Neural cell (in vitro differentiated cells): ENCODE measurements at regions not wholly inside any gene's neighbourhood (a gene's known extent, or its start where the extent isn't known, plus 50 kb on each side); places are given as distances from the start of the nearest gene placed in this dataset.

Experiments used
- H2AFZ ChIP-seq: fragments of 200-600, 300-800 bp; sonication (generic), shearing (Covaris generic); 2 replicates; pipeline ENCODE4 v1.6.0; 2014; ENCODE audit warnings: low read depth, mild to moderate bottlenecking, antibody characterized with exemption, low read length, moderate library complexity
- H3F3A ChIP-seq: fragments of 200-600 bp; shearing (Covaris generic); 2 replicates; pipeline ENCODE4 v1.6.1; 2016; ENCODE audit warnings: mild to moderate bottlenecking, moderate library complexity, mixed read lengths, antibody characterized with exemption, low read length; ENCODE audit not compliant: insufficient read depth, poor library complexity, severe bottlenecking
- H3K27ac ChIP-seq: fragments of 200-600, 300-800 bp; sonication (generic), shearing (Covaris generic); 2 replicates; pipeline ENCODE4 v1.5.1; 2014; ENCODE audit warnings: mild to moderate bottlenecking, low read length, moderate library complexity
- H3K27me3 ChIP-seq: fragments of 300-800, 200-600 bp; sonication (generic), shearing (Covaris generic); 2 replicates; pipeline ENCODE4 v1.6.0; 2014; ENCODE audit warnings: mild to moderate bottlenecking, low read depth, low read length, moderate library complexity; ENCODE audit not compliant: insufficient read depth
- H3K36me3 ChIP-seq: fragments of 300-800, 200-600 bp; sonication (generic), shearing (Covaris generic); 2 replicates; pipeline ENCODE4 v1.5.1; 2014; ENCODE audit warnings: mild to moderate bottlenecking, antibody characterized with exemption, low read length, moderate library complexity; ENCODE audit not compliant: insufficient read depth
- H3K4me2 ChIP-seq: fragments of 300-800, 200-600 bp; sonication (generic), shearing (Covaris generic); 2 replicates; pipeline ENCODE4 v1.6.0; 2014; ENCODE audit warnings: mild to moderate bottlenecking, low read length
- H3K4me3 ChIP-seq: fragments of 300-800, 200-600 bp; sonication (generic), shearing (Covaris generic); 2 replicates; pipeline ENCODE4 v1.5.1; 2014; ENCODE audit warnings: mild to moderate bottlenecking, low read length, moderate library complexity
- H3K79me2 ChIP-seq: fragments of 200-600 bp; shearing (Covaris generic); replicated peaks from 2 replicates; pipeline ENCODE4 v1.6.0; 2014; ENCODE audit warnings: mild to moderate bottlenecking, low read length, moderate library complexity; ENCODE audit not compliant: insufficient read depth
- H3K9ac ChIP-seq: fragments of 300-800, 200-600 bp; sonication (generic), shearing (Covaris generic); 2 replicates; pipeline ENCODE4 v1.6.1; 2016; ENCODE audit warnings: mild to moderate bottlenecking, low read length, mixed read lengths
- H3K9me2 ChIP-seq: fragments of 200-600 bp; shearing (Covaris generic); 2 replicates; pipeline ENCODE4 v1.6.1; 2016; ENCODE audit warnings: mild to moderate bottlenecking, low read length, mixed read lengths; ENCODE audit not compliant: insufficient read depth
- H3K9me3 ChIP-seq: fragments of 200-600, 300-800 bp; sonication (generic), shearing (Covaris generic); 2 replicates; pipeline ENCODE4 v1.6.1; 2016; ENCODE audit warnings: mild to moderate bottlenecking, mixed run types, low read length, moderate library complexity, mixed read lengths
- H4K20me1 ChIP-seq: fragments of 200-600 bp; shearing (Covaris generic); 2 replicates; pipeline ENCODE4 v1.6.1; 2016; ENCODE audit warnings: mild to moderate bottlenecking, mixed run types; ENCODE audit not compliant: insufficient read depth
- CTCF ChIP-seq: fragments of 450-650 bp; IDR thresholded peaks from 2 replicates; pipeline ENCODE4 v1.5.1; 2014; ENCODE audit warnings: antibody characterized with exemption, mild to moderate bottlenecking, moderate library complexity; ENCODE audit not compliant: poor library complexity, severe bottlenecking
- EP300 ChIP-seq: fragments of 450-650 bp; conservative IDR thresholded peaks from 2 replicates; pipeline ENCODE4 v1.6.1; 2014; ENCODE audit warnings: antibody characterized with exemption, mild to moderate bottlenecking, moderate library complexity; ENCODE audit not compliant: poor library complexity, severe bottlenecking
- EZH2 ChIP-seq: fragments of 200-600, 300-800 bp; shearing (Covaris generic), sonication (generic); IDR thresholded peaks from 2 replicates; pipeline ENCODE4 v1.6.1; 2014; ENCODE audit warnings: antibody characterized with exemption, low read length, borderline replicate concordance, mild to moderate bottlenecking; ENCODE audit not compliant: insufficient read depth, poor library complexity, severe bottlenecking
- MXI1 ChIP-seq: fragments of 450-650 bp; conservative IDR thresholded peaks from 2 replicates; pipeline ENCODE4 v1.6.1; 2014; ENCODE audit warnings: antibody characterized with exemption, mild to moderate bottlenecking; ENCODE audit not compliant: poor library complexity, severe bottlenecking
- POLR2AphosphoS5 ChIP-seq: IDR thresholded peaks from 2 replicates; pipeline ENCODE4 v1.6.1; 2012
- RAD21 ChIP-seq: fragments of 450-650 bp; conservative IDR thresholded peaks from 2 replicates; pipeline ENCODE4 v1.6.1; 2014; ENCODE audit warnings: antibody characterized with exemption, mild to moderate bottlenecking, moderate library complexity
- REST ChIP-seq: IDR thresholded peaks from 2 replicates; pipeline ENCODE4 v1.6.1; 2012; ENCODE audit warnings: borderline replicate concordance
- SMC3 ChIP-seq: fragments of 450-650 bp; conservative IDR thresholded peaks from 2 replicates; pipeline ENCODE4 v1.6.1; 2014; ENCODE audit warnings: antibody characterized with exemption, mild to moderate bottlenecking, moderate library complexity; ENCODE audit not compliant: poor library complexity
- TAF1 ChIP-seq: IDR thresholded peaks from 2 replicates; pipeline ENCODE4 v1.6.1; 2012; ENCODE audit warnings: low read depth

GRCh38 chr4:72860766-72861165, 208.8 kb downstream of the COX18 start:
- Histone ChIP-seq H3K9ac (no peak overlapping the region), H3K9me2 (no peaks in the 10 kb centered on the region), H3K36me3 (no peaks in the 10 kb centered on the region), H4K20me1 (no peaks in the 10 kb centered on the region), H3F3A (no peaks in the 10 kb centered on the region), H3K4me3 (no peak overlapping the region), H3K4me2 (no peak overlapping the region), H3K9me3 (no peaks in the 10 kb centered on the region), H2AFZ (no peak overlapping the region), H3K79me2 (no peaks in the 10 kb centered on the region), H3K27ac (no peak overlapping the region), H3K27me3 (no peaks in the 10 kb centered on the region)
- no peak for TF ChIP-seq EP300
- no peak for TF ChIP-seq SMC3
- TF ChIP-seq RAD21 = no peak
- TF ChIP-seq TAF1 = no peak
- TF ChIP-seq MXI1 = no peak
- TF ChIP-seq CTCF = no peak
- TF ChIP-seq POLR2AphosphoS5 = no peak
- no peak for TF ChIP-seq EZH2
- no peak for TF ChIP-seq REST

GRCh38 chr4:72858328-72858727, 211.2 kb downstream of the COX18 start:
- no peak overlapping the region for H3K4me3 ChIP-seq
- no peak for TF ChIP-seq POLR2AphosphoS5
- no peak for TF ChIP-seq EP300
- TF ChIP-seq SMC3 = no peak
- no peak for TF ChIP-seq EZH2
- TF ChIP-seq RAD21 = no peak
- TF ChIP-seq CTCF = no peak
- no peak for TF ChIP-seq TAF1
- no peak for TF ChIP-seq REST
- no peak for TF ChIP-seq MXI1
- no peaks in the 10 kb centered on the region for H3K9me3 ChIP-seq
- H3K79me2 ChIP-seq = no peaks in the 10 kb centered on the region
- no peak overlapping the region for H2AFZ ChIP-seq
- H3K27ac ChIP-seq = no peak overlapping the region
- H3K4me2 ChIP-seq = no peak overlapping the region
- no peak overlapping the region for H3K9ac ChIP-seq
- no peaks in the 10 kb centered on the region for H3K27me3 ChIP-seq
- no peaks in the 10 kb centered on the region for H3K9me2 ChIP-seq
- no peaks in the 10 kb centered on the region for H4K20me1 ChIP-seq
- H3F3A ChIP-seq = no peaks in the 10 kb centered on the region
- H3K36me3 ChIP-seq = no peaks in the 10 kb centered on the region
